HepG2 (cell line): ENCODE measurements at regions not wholly inside any gene's neighbourhood (a gene's known extent, or its start where the extent isn't known, plus 50 kb on each side); places are given as distances from the start of the nearest gene placed in this dataset.

Source experiments
- ATAC-seq: fragments of 200-7000 bp; cut with Tn5 transposase; 3 replicates; pipeline ENCODE4 v1.9.1; 2020; ENCODE audit warnings: mild to moderate bottlenecking, moderate library complexity
- BruUV-seq: library from RNA; stranded (reverse); fragments of 400-500 nt; replicated peaks from 2 replicates; lab custom pipeline; 2021; lab: Mats Ljungman, UMichigan
- CTCF ChIA-PET: fragments of 300-600 bp; formaldehyde crosslinking; extraction: SDS; loops from one replicate; lab custom pipeline; 2021; ENCODE audit warnings: low total read pairs, inconsistent platforms, low intra/inter-chr PET ratio; lab: Yijun Ruan, JAX
- POLR2A ChIA-PET: fragments of 350-600 bp; sonication (Branson Sonifier 250); formaldehyde crosslinking; loops from one replicate; lab custom pipeline; 2020; ENCODE audit warnings: antibody characterized with exemption, inconsistent platforms; lab: Yijun Ruan, JAX
- DNase-seq: peaks from one replicate; pipeline ENCODE4 v3.0.0-alpha.2; 2015; ENCODE audit warnings: low spot score
- FAIRE-seq: peaks from 3 replicates; lab custom pipeline; 2011; peaks lifted over from hg19 to GRCh38; lab: Jason Lieb, UNC
- H2AFZ ChIP-seq: one replicate; pipeline ENCODE4 v1.6.1; 2011; ENCODE audit warnings: low read length, inconsistent platforms
- H3K27ac ChIP-seq: fragments of 300-600 bp; 3 replicates; pipeline ENCODE4 v1.8.0; 2011; ENCODE audit warnings: mixed run types, mild to moderate bottlenecking, mixed read lengths, low read length, inconsistent platforms; ENCODE audit not compliant: insufficient read depth; ENCODE audit errors: extremely low read length
- H3K27me3 ChIP-seq, 2 experiments: fragments of 200-600 bp in 1 of 2; 2 replicates in 1 of 2; 3 replicates in 1 of 2; pipeline versions ENCODE4 v1.6.0 to v1.8.0; 2011; ENCODE audit warnings: low read length in 2 of 2, mild to moderate bottlenecking in 2 of 2, moderate library complexity in 2 of 2, inconsistent platforms in 1 of 2; ENCODE audit not compliant: insufficient read depth in 2 of 2, control insufficient read depth in 1 of 2
- H3K36me3 ChIP-seq, 2 experiments: fragments of 200-600 bp in 1 of 2; replicated peaks in 1 of 2; 2 replicates in 1 of 2; 3 replicates in 1 of 2; pipeline versions ENCODE4 v1.5.1 to v1.8.0; 2011; ENCODE audit warnings: low read length in 2 of 2, inconsistent platforms in 1 of 2; ENCODE audit not compliant: insufficient read depth in 2 of 2, control insufficient read depth in 1 of 2
- H3K4me1 ChIP-seq: 2 replicates; pipeline ENCODE4 v1.5.1; 2012; ENCODE audit warnings: low read length, inconsistent platforms; ENCODE audit not compliant: insufficient read depth
- H3K4me2 ChIP-seq: 2 replicates; pipeline ENCODE4 v1.6.0; 2011; ENCODE audit warnings: low read depth, low read length, inconsistent platforms
- H3K4me3 ChIP-seq, 3 experiments: fragments of 200-600 bp in 1 of 3; sonication (generic), shearing (Covaris generic) in 1 of 3; replicated peaks in 1 of 3; 2 replicates each; pipeline ENCODE4 v1.5.1; 2011 to 2016; ENCODE audit warnings: low read length in 3 of 3, inconsistent platforms in 2 of 3, low read depth in 2 of 3, mild to moderate bottlenecking in 2 of 3, control low read depth in 1 of 3, mixed read lengths in 1 of 3; ENCODE audit not compliant: insufficient read depth in 1 of 3
- H3K79me2 ChIP-seq: one replicate; pipeline ENCODE4 v1.6.1; 2011; ENCODE audit warnings: low read length, inconsistent platforms; ENCODE audit not compliant: insufficient read depth
- H3K9ac ChIP-seq: 2 replicates; pipeline ENCODE4 v1.6.0; 2011; ENCODE audit warnings: mild to moderate bottlenecking, low read depth, low read length, inconsistent platforms; ENCODE audit not compliant: insufficient read depth
- H3K9me3 ChIP-seq: 2 replicates; pipeline ENCODE4 v1.5.1; 2012; ENCODE audit warnings: mild to moderate bottlenecking, low read length
- H4K20me1 ChIP-seq: 2 replicates; pipeline ENCODE4 v1.6.0; 2011; ENCODE audit warnings: inconsistent platforms, mild to moderate bottlenecking, low read length, moderate library complexity; ENCODE audit not compliant: insufficient read depth
- BCL6 ChIP-seq: IDR thresholded peaks from 2 replicates; pipeline ENCODE4 v1.6.1; 2016; ENCODE audit warnings: missing genetic modification reagents, missing compliant biosample characterization
- DPF2 ChIP-seq: sonication (generic); formaldehyde crosslinking; IDR thresholded peaks from 2 replicates; pipeline ENCODE4 v1.4.0; 2020; ENCODE audit warnings: mild to moderate bottlenecking, low read depth, missing genetic modification reagents, borderline replicate concordance
- GATAD2A ChIP-seq: IDR thresholded peaks from 2 replicates; pipeline ENCODE4 v1.6.1; 2016
- IKZF5 ChIP-seq: IDR thresholded peaks from 2 replicates; pipeline ENCODE4 v1.6.1; 2018; ENCODE audit warnings: missing genetic modification reagents, mild to moderate bottlenecking, missing compliant biosample characterization
- IRF2 ChIP-seq: IDR thresholded peaks from 2 replicates; pipeline ENCODE4 v1.6.1; 2018; ENCODE audit warnings: missing genetic modification reagents, missing compliant biosample characterization
- NR2F6 ChIP-seq, 2 experiments: IDR thresholded peaks; 2 replicates each; pipeline ENCODE4 v1.6.1; 2016; ENCODE audit warnings: antibody characterized with exemption in 1 of 2, mild to moderate bottlenecking in 1 of 2
- TCF7 ChIP-seq: sonication (generic); IDR thresholded peaks from 2 replicates; pipeline ENCODE4 v1.6.1; 2016; ENCODE audit warnings: antibody characterized with exemption, low read depth
- ZMYM4 ChIP-seq: sonication (generic); formaldehyde crosslinking; IDR thresholded peaks from 2 replicates; pipeline ENCODE4 v1.8.1; 2023; ENCODE audit warnings: mild to moderate bottlenecking, missing genetic modification reagents
- ZNF580 ChIP-seq: IDR thresholded peaks from 2 replicates; pipeline ENCODE4 v1.6.1; 2016; ENCODE audit warnings: low read depth, borderline replicate concordance
- ZNF704 ChIP-seq: sonication (generic); formaldehyde crosslinking; IDR thresholded peaks from 2 replicates; pipeline ENCODE4 v1.8.1; 2023; ENCODE audit warnings: mild to moderate bottlenecking, inconsistent platforms, moderate library complexity, missing genetic modification reagents, borderline replicate concordance
- WGBS: methylation state at CpG from one replicate; pipeline ENCODE4 v1.1.6; 2017; ENCODE audit warnings: low lambda C conversion rate; 5-methylcytosine and 5-hydroxymethylcytosine counted together
- in situ Hi-C: cut with HindIII; loops from 2 replicates; pipeline ENCODE4 v1.10.0; 2017; ENCODE audit warnings: low pct_unique_long_range_greater_than_20kb; ENCODE audit not compliant: extremely low pct_ligation_motif_present
- intact Hi-C: fragments of 100-400 bp; cut with micrococcal nuclease; formaldehyde crosslinking; loops from one replicate; pipeline ENCODE4 v1.10.0; 2022; ENCODE audit not compliant: unreplicated experiment
- TF ChIP-seq, protein P1 (sequence below): sonication (generic); formaldehyde crosslinking; IDR thresholded peaks from 2 replicates; pipeline ENCODE4 v1.5.1; 2020; ENCODE audit warnings: mild to moderate bottlenecking, missing genetic modification reagents, borderline replicate concordance
- TF ChIP-seq, protein P2 (sequence below): sonication (generic); formaldehyde crosslinking; IDR thresholded peaks from 2 replicates; pipeline ENCODE4 v1.5.0; 2020; ENCODE audit warnings: mild to moderate bottlenecking, low read depth, missing genetic modification reagents, borderline replicate concordance

- in situ Hi-C loops (no loop called here), intact Hi-C loops (no loop called here)
- H3K4me3 ChIP-seq = peak overlapping the region in 1 of 3 experiments; percentile 6; a peak in 1 of 6 replicates
- POLR2A ChIA-PET = no interaction called here
- no TSS peak for BruUV-seq
- no peaks in the 10 kb centered on the region; a peak in 2 of 5 replicates for H3K27me3 ChIP-seq
- H3K4me1 ChIP-seq = peaks cover 45% of the 10 kb centered on the region
- WGBS = 3% methylated on average over 4 of the region's 4 CpGs
- no peaks in the 10 kb centered on the region for H4K20me1 ChIP-seq
- H3K9me3 ChIP-seq = no peaks in the 10 kb centered on the region
- peak overlapping the region; percentile 3; the same call in 1 of the 2 replicates for H3K9ac ChIP-seq
- CTCF ChIA-PET = no interaction called here
- FAIRE-seq = no peak
- H3K4me2 ChIP-seq = peak overlapping the region; percentile 64
- peak overlapping the region; percentile 43 for H3K27ac ChIP-seq
- no peaks in the 10 kb centered on the region for H3K79me2 ChIP-seq
- DNase-seq = peak; percentile 73
- no peaks in the 10 kb centered on the region for H3K36me3 ChIP-seq
- H2AFZ ChIP-seq = no peak overlapping the region
- peak; percentile 71 for ATAC-seq
- TF ChIP-seq ZMYM4 (peak; percentile 60; the same call in 1 of the 2 replicates), GATAD2A (CRISPR knock-in tag) (peak; percentile 89), NR2F6 (IDR thresholded peaks at IDR 0.05) (peak; percentile 94), NR2F6 (CRISPR knock-in tag; IDR thresholded peaks at IDR 0.05) (peak; percentile 97), ZNF704 (CRISPR knock-in tag) (no peak), TCF7 (no peak), IRF2 (CRISPR knock-in tag) (peak; percentile 52; the same call in 1 of the 2 replicates), ZNF580 (CRISPR knock-in tag) (0 out of 2 replicates have a peak, but pooled peaks have one; percentile 33), DPF2 (peak; percentile 61; the same call in 1 of the 2 replicates), BCL6 (CRISPR knock-in tag) (peak; percentile 80), IKZF5 (0 out of 2 replicates have a peak, but pooled peaks have one; percentile 35)
- TF ChIP-seq, protein P1, sequence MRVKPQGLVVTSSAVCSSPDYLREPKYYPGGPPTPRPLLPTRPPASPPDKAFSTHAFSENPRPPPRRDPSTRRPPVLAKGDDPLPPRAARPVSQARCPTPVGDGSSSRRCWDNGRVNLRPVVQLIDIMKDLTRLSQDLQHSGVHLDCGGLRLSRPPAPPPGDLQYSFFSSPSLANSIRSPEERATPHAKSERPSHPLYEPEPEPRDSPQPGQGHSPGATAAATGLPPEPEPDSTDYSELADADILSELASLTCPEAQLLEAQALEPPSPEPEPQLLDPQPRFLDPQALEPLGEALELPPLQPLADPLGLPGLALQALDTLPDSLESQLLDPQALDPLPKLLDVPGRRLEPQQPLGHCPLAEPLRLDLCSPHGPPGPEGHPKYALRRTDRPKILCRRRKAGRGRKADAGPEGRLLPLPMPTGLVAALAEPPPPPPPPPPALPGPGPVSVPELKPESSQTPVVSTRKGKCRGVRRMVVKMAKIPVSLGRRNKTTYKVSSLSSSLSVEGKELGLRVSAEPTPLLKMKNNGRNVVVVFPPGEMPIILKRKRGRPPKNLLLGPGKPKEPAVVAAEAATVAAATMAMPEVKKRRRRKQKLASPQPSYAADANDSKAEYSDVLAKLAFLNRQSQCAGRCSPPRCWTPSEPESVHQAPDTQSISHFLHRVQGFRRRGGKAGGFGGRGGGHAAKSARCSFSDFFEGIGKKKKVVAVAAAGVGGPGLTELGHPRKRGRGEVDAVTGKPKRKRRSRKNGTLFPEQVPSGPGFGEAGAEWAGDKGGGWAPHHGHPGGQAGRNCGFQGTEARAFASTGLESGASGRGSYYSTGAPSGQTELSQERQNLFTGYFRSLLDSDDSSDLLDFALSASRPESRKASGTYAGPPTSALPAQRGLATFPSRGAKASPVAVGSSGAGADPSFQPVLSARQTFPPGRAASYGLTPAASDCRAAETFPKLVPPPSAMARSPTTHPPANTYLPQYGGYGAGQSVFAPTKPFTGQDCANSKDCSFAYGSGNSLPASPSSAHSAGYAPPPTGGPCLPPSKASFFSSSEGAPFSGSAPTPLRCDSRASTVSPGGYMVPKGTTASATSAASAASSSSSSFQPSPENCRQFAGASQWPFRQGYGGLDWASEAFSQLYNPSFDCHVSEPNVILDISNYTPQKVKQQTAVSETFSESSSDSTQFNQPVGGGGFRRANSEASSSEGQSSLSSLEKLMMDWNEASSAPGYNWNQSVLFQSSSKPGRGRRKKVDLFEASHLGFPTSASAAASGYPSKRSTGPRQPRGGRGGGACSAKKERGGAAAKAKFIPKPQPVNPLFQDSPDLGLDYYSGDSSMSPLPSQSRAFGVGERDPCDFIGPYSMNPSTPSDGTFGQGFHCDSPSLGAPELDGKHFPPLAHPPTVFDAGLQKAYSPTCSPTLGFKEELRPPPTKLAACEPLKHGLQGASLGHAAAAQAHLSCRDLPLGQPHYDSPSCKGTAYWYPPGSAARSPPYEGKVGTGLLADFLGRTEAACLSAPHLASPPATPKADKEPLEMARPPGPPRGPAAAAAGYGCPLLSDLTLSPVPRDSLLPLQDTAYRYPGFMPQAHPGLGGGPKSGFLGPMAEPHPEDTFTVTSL = peak; percentile 59; the same call in 1 of the 2 replicates
- TF ChIP-seq, protein P2, sequence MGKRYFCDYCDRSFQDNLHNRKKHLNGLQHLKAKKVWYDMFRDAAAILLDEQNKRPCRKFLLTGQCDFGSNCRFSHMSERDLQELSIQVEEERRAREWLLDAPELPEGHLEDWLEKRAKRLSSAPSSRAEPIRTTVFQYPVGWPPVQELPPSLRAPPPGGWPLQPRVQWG = no peak
Measured at GRCh38 chr3:43180027-43180426, 74.1 kb upstream of the POMGNT2 start.
